Stimulated activated CD4-positive, alpha-beta T cell treated with anti-CD3 and anti-CD28 coated beads, Interleukin-15, amount 100 ng/mL, for 1 hour (primary cell): ENCODE measurements at regions not wholly inside any gene's neighbourhood (a gene's known extent, or its start where the extent isn't known, plus 50 kb on each side); places are given as distances from the start of the nearest gene placed in this dataset.
"Not testable (repeated sequence)": the region's sequence is repeated elsewhere in the genome, so short reads cannot be mapped to it uniquely, and the experiment has no call there.

Experiments
- DNase-seq, 2 donors: peaks; one replicate each; pipeline ENCODE4 v3.0.0-alpha.2; 2020; ENCODE audit warnings: low read depth in 1 of 2, low spot score in 1 of 2

DNA sequence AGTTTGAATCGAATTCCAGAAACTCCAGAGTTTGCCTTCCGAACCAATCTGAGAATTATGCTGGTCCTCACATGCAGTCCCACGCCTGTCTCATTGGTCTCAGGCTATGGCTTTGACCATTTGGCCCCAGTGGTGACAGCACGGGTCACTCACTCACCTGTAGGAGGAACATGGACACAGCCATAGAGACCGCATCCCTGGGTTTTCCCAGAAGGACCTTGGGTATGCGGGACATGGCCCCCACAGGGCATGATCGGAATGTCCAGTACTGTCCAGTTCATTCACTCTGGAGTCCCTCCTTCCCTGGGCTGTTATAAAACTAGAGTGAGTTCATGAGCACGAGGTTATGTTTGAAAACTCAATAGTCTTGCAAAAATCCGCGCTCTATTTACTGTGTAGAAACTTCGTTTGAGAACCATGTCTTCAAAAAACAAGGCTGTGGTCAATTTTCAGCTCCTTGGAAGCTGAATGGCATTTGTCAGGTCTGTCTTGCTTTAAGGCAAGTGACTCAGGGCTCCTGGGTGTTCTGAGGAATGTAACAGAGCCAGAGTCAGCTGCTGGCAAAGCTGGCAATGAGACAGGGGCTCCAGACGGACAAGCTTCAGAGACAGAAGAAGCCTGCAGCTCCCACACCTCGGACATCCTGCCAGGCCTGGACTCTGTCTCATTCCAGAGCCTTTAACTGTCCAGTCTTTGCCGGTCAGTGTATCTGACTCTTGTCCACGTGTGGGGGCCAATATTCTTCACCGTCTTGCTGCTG, 86.7 kb upstream of the TMEM18 start:
- DNase-seq, result no peak

DNA sequence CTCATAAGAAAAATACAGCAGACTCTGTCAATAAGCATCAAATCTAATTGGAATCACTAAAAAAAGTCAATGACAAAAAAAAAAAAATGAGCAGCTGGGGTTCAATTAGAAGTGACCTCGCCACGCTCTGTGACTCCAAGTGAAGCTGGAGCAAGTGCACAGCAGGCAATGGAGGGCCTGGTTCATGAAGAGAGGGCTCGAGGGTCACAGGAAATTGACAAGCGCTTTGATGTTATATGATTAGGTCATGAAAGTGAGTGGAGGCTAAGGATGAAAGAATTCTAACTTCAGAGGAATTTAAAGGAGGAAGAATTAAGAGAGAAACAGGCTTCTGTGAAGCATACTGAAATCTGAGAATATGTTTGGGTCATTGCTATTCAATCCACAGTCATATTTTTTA, 85.4 kb upstream of the TMEM18 start:
- no peak for DNase-seq

GRCh38 chr2:761384-761783, 84.2 kb upstream of the TMEM18 start:
- DNase-seq, result no peak

DNA sequence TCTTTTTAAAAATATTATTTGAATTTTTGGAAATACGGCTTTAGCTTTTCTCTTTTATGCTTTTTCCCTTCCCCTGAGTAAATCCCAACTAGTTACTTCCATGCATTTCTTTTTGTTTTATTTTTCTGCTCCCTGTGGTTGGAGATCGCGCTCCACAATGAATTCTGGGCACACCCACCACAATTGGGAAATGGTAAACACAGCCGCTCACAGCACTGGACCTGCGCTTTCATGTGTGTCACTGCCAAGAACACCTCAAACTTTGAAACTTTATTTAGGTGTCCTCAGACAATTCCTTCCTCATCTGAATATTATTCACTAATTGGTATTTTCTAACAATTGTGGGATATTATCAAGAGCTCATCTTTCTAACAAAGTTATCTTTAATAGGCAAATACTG, 82.8 kb upstream of the TMEM18 start:
- DNase-seq, result no peak

DNA sequence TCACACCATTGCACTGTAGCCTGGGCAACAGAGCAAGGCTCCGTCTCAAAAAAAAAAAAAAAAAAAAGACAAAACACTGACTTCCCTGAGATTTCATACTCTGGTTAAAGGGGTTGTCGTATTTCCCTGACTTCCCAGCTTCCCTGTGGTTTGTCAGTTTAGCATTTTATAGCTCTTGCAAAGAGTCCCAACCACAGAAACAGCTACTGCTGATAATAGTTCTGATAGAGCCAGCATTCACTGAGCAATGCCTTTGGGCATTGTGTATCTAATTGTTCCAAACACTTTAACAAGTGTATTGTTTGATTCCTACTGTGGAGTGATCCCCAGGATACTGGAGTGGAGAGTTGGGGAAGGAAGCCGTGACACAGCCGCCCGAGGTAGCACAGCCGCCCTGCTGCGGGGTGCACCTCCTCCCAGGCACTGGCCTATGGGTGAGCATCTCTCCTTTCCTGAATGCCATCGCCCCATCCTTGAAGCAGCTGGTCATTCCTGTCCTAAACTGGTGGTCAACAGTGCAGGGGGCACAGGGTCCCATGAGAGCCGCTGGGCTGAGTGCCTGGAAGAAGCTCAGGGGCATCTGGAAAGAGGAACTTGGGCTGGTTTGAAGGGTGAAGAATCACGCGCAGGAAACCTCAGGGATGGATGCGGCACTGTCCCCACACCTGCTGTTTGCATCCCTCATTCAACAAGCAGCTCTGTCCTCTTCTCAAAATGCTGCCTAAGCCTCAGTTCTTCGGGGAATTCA, 81.0 kb upstream of the TMEM18 start:
- no peak for DNase-seq

- no peak for DNase-seq
Measured at GRCh38 chr2:753123-753522, 75.9 kb upstream of the TMEM18 start.

DNA sequence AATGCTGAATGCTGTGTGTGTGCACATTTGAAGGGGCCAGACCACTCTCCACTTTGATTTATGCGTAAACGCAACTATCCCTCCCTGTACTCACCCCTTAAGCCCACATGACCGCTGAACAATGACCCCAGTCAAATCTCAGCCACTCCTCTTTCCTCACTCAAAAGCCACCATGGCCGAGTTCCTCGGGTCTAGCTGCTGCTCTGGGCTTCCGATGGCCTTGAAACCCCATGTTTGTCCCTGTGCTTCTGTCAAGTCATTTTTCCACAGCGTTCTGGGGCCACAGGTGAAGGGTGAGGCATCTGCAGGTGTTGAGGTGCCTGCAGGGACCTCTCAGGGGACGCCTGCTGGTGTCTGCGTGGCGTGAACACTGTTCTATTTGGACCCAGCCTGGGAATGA, 74.3 kb upstream of the TMEM18 start:
- no peak for DNase-seq

DNA sequence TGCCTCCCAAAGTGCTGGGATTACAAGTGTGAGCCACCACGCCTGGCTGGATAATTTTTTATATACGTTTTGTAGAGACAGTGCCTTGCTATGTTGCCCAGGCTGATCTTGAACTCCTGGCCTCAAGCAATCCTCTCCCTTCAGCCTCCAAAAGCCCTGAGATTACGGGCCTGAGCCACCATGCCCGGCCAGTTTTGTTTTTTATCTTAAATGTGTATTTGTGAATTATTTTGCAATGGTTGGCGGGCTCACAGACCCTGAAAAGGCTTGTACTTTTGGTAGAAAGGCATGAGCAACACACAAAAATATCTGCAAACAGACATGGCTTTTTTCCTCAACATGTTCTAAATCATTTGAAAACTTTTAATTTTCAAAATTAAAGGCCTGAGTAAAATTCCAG, 73.4 kb upstream of the TMEM18 start:
- no peak for DNase-seq

DNA sequence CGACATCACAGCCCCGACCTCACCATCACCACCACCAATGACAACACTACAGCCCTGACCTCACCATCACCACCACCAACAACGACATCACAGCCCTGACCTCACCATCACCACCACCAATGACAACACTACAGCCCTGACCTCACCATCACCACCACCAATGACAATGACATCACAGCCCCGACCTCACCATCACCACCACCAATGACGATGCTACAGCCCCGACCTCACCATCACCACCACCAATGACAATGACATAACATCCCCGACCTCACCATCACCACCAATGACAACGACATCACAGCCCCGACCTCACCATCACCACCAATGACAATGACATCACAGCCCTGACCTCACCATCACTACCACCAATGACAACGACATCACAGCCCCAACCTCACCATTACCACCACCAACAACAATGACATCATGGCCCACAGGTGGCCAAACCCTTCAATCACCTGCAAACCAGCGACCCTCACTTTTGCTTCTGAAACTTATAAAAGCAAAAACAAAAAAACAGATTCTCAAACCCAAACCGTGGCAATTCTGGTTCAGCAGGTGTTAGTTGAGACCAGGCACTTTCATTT, 70.7 kb upstream of the TMEM18 start:
- no peak for DNase-seq

DNA sequence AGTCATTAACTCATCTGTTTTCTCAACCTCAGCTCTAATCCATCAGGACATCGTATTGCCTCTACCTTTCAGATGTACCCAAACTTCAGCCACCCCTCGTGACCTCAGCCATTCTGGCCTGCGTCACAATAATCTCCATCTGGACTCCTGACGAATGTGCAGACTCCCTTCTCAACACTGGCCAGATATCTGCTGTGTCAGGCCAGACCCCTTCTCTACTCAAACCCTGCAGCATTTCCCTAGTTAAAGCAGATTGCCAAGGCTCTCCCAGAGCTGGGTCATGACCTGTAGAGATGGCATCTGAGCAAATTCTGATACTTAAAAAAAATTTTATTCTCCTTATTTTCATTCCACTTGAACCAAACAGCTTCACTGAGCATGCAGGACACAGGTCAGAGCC, 69.5 kb upstream of the TMEM18 start:
- DNase-seq, result no peak

GRCh38 chr2:744088-744487, 66.9 kb upstream of the TMEM18 start:
- no peak for DNase-seq

DNA sequence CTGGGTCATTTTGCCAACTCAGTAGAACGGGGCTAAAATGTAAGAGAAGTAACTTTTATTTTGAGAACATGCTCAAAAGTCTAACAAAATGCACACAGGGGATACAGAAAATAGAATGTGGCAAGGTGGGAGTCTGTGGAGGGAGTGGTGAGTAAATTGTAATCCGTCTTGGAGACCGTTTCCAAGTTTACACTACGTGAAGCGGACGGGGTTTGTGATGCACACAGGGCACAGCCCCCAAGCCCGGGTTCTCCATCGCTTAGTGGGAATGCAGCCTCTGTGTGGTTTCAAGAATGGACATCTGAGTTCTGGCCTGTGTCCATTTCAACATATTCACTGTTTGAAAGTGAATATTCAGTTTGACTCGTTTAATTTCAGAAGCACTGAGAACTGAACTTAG, 65.0 kb upstream of the TMEM18 start:
- DNase-seq, result no peak

DNA sequence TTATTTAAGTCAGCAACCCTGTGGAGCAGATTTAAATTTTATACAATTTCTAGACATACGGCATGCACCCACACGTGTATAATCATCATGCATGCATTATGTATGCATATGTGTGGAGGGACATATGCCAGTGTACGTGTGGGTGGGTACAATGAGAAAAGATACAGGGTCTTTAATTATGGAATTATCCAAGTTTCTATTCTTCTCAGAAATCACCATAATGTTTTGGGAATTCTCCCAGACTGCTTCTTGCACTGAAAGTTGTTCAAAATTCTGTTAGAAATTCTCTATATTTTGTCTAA, 63.9 kb upstream of the TMEM18 start:
- DNase-seq, result no peak

DNA sequence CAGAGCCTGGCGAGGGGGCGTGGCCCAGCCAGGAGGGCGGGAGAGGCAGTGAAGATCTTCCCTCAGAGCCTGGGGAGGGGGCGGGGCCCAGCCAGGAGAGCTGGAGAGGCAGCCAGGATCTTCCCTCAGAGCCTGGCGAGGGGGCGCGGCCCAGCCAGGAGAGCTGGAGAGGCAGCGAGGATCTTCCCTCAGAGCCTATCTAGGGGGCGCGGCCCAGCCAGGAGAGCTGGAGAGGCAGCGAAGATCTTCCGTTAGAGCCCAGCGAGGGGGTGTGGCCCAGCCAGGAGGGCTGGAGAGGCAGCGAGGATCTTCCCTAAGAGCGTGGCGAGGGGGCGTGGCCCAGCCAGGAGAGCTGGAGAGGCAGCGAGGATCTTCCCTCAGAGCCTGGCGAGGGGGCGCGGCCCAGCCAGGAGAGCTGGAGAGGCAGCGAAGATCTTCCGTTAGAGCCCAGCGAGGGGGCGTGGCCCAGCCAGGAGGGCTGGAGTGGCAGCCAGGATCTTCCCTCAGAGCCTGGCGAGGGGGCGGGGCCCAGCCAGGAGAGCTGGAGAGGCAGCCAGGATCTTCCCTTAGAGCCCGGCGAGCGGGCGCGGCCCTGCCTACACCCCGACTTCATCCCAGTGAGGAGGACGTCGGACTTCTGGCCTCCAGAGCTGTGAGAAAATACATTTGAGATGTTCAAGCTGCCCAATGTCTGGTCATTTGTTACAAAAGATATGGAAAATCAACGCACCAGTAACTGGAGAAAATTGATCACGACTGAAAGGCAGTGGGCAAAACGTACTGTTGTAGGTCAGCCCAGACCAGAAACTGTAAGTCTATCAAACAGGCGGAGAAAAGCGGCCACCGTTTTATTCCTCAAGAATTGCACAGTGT, 63.4 kb upstream of the TMEM18 start:
- DNase-seq, result peak in 1 of 2 donors; percentile 10

DNA sequence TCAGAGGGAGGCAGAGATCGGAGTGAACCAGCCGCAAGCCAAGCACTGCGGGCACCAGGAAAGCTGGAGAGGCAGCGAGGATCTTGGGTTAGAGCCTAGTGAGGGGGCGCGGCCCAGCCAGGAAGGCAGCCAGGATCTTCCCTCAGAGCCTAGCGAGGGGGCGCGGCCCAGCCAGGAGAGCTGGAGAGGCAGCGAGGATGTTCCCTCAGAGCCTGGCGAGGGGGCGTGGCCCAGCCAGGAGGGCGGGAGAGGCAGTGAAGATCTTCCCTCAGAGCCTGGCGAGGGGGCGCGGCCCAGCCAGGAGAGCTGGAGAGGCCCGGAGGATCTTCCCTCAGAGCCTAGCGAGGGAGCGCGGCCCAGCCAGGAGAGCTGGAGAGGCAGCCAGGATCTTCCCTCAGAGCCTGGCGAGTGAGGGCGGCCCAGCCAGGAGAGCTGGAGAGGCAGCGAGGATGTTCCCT, 62.7 kb upstream of the TMEM18 start:
- DNase-seq, result not testable (repeated sequence)

DNA sequence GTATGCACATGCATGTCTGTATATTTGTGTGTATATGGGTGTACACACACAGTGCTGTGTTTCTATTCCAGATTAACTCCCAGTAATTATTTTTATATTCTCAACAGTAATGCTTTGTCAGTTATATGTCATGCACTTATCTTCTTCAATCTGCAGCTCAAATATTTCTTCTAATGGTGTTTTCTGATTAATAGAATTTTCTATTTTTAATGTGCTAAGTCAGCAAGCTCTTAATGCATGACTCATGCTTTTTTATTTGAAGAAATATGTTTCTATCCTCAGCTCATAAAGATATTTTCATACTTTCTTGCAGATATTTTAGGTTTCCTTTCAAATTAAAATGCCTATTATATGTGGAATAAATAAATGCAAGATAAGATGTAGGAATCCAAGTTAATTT, 59.7 kb upstream of the TMEM18 start:
- DNase-seq, result no peak

DNA sequence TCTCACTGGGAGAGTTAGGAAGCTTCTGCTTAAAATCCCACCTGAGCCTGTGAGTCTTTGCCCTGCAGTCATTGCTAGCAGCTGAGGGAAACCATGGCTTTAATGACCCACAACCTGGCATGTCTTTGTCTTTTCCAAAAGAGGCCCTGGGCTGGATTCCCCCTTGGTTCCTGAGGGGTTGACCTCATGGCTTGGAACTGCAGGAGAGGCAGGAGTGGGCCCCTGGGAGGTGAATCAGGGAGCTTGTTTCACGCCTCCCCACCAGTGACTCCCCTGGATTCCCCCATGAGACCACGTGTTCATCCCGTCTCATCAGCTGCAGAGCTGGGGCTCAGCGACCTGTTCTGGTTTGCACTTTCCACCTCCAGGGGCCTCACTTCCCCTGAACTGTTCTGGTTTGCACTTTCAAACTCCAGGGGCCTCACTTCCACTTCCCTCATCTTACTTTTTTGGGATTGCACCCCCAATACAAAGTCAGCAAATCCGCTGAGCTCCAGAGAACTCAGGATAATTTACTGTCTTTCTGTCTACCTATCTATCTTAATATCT, 58.5 kb upstream of the TMEM18 start:
- DNase-seq, result no peak

GRCh38 chr2:734496-734895, 57.3 kb upstream of the TMEM18 start:
- DNase-seq, result no peak

DNA sequence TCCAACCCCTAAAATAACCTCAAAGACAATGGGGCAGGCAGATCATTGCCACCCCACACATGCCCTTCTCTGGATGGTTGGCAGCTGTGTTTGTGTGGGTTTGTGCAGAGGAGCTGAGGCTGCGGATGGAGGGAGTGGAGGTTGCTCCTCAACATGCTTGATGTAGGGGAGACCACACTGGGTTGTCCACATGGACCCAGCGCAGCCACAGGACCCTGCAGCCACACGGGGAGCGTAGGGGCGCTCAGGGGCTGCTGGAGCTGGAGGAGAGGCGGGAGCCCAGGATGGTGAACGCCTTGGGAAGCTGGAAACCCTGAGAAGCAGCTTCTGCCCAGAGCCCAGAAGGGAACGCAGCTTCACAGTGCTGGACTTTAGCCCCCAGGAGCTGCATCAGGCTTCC, 56.3 kb upstream of the TMEM18 start:
- no peak for DNase-seq

- no peak for DNase-seq
Measured at GRCh38 chr2:733001-733400, 55.8 kb upstream of the TMEM18 start.

DNA sequence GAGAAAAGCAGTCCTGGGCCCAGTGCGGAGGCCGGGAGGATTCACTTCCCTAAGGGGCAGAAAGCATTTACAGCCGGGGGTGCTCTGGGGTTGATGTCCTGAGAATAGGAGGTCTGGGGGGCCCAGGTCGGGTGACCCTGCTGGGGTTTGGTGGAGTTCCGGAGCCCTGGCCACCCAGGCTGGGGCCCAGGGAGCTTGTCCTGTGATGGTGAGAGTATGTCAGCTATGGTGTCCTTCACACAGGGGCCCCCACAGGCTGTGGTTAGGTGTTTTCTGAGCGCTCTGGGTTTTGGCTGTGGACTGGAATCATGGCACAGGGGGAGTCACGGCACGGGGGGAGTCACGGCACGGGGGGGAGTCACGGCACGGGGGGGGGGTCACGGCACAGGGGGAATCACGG, 54.5 kb upstream of the TMEM18 start:
- no peak for DNase-seq
